ENCODE measurements at regions not wholly inside any gene's neighbourhood (a gene's known extent, or its start where the extent isn't known, plus 50 kb on each side); places are given as distances from the start of the nearest gene placed in this dataset.

DNA sequence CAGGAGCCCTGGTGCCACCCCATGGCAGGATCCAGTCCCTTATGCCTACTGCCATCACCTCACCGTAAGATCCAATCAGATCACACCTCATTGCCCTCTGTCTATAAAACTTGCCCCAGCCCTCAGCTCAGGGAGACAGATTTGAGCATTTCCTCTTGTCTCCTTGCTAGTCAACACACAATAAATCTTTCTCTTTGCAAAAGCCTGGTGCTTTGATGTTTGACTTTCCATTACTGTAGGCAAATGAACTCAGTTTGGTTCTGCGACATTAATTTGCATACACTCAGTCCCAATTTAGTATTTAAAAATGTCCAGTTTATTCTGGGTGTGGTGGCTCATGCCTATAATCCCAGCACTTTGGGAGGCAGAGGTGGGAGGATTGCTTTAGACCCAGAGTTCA, 188.4 kb downstream of the AEBP2 start:
- no peak for DNase-seq

DNA sequence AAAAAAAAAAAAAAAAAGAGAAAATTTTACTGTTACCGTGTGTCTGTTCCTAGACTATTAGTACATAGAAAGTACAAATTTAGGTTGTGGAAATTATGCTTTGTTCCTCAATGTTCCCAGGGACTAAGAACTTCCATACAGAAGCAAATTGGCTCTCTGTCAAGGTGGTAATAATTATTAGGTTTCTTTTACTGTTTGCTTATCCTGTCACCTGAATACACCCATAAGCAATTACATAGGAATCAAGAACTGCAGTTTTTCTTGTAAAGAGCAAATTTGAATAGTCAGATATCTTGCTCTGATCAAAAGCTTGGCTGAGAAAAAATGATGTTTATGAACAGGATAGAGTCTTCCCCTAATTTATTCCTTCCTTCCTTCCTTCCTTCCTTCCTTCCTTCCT, 191.2 kb downstream of the AEBP2 start:
- no peak for DNase-seq

DNA sequence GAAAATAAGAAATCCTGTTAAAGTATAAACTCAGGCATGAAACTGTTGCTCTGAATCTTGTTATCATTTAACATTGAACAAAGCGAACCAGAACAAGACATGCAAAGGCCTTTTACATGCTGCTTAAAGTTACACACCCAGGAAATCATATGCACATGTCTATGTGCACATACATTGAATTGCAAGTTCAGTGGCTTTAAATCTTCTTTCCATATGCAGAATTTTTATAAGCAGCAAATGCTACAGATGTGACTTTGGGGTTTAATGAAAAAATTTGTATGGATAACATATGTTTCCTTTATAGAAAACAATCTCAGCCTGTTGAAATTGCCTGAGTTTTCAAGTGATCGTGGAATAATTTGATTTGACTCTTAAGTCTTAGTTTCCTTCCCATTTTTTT, 193.9 kb downstream of the AEBP2 start:
- DNase-seq = no peak

DNA sequence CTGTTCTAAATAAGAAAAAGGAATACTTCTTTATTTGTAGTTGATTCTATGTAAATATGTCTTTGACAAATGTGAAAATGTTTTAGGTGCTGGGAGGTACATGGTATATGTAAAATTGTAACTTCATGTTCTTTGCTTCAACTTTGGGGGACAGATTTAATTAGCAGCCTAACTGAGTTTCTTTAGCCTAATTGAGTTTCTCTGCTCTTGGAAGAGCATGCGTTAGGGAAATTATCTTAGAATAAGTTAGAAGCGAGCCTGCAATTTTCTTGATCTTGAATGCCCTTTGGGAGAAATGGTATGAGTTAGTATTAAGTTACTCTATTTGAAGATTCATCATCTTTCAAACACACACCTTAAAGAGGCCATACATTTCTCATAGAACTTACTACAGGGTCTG, 194.3 kb downstream of the AEBP2 start:
- no peak for DNase-seq

DNA sequence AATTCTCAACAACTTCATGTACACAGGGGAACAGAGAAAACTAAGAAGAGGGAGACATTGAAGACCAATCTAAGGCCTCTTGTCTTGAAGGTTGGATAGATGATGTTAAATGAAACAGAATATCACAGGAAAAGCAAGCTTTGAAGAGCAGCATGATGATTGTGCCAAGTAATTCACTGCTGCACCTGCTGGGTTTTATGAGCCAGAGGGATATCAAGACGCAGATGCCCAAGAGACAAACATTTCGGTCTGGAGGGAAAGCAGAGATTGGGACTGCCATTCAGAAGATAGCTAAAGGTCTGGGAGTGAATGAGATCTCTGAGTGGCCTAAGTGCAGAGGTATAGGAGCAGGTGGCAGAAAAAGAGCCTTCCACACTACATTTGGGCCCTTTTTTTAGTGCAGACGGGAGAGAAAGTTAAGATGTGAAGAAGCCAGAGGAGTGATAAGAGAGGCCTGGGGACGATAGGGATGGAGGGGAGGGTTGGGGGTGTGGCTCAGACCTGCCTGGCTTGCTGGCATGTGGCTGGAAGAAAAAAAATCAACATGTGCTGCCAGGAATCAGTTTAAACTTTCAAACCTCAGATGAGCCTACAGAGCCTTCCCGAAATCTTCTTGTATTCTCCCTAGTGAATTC, 200.6 kb downstream of the AEBP2 start:
- no peak for DNase-seq

DNA sequence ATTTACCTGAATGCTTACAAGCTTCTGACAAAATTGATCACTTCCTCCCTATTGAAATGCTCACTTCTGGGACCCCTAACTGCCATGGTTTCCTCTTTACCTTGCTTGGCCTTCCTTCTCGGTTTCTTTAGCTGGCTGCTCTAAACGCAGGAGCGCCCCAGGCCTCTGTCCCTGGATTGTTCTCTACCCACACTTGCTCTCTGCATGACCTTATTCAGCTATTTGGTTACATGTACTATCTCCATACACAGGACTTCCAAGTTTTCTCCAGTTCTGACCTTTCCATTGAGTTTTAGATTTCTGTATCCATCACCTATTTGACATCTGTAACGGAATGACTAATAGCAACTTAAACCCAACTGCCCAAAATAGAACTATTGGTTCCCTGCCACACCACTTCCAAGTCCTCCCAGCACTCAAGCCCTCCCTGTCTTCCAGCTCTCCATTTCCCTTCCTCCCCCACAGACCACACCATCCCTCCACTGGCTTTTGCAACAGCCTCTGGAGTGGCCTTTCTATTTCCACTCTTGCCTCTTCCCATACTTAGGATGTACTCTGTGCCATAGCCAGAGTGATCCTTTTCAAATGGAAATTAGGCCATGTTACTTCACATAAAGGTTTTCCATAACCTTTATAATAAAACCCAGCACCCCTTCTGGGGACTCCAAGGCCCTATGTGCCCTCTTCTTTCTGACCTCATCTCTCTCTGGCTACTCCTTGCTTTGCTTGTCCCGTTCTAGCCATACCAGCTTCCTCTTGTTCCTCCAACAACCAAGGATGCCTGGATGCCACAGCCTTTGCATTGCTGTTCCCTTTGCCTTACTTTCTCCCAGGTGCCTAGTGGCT, 202.2 kb downstream of the AEBP2 start:
- DNase-seq = peak; percentile 37

DNA sequence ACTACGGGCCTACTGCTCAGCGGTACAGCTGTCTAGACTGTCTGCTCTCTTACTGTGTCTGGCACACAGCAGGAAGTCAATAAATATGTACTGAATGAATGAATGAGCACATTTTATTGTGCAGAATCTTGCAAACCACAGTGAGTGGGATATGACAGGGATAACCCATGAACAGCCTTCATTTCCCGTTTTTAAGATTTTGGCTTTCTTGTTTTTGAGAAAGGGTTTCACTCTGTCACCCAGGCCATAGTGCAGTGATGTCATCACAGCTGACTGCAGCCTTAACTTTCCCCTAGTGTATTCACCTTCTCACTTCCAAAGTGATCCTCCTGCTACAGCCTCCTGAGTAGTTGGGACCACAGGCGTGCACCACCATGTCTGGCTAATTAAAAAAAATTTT, 203.1 kb downstream of the AEBP2 start:
- DNase-seq = no peak

DNA sequence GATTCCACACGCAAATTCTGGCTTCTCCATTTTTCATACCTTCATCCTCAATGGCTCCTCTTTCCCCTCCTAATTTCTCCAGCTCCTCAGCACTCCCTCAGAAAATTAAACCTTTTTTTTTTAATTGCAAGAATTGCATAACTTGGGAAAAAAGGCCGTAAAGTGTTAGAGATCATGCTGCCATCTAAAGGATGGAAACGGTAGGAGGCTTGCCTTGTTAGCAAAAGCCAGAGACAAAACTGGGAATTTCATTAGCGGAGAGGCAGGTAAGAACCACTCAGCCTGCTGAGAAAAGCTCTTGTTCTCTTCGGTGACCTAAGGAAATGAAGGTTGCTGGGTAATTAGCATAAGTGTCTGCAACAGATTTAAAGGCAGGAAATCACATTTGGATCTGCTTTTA, 204.3 kb downstream of the AEBP2 start:
- DNase-seq = peak; percentile 66

DNA sequence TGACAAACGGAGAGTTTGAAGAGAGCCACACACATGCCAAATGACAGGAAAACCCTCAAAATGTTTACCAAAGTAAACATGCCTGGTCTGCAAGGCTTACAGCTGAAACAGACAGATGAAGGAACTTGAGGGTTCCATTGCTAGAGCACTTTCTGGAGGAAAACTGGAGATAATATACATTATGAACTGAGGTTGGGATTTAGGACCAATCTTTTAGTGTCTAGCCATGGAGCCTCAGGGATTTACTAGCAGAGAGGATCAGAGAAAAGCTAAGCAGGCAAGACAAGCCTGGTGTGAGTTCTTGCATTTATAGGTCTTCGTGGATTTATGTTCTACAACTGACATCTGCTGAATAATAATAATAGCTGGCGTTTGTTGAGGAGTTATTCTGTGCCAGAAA, 205.3 kb downstream of the AEBP2 start:
- DNase-seq = no peak

DNA sequence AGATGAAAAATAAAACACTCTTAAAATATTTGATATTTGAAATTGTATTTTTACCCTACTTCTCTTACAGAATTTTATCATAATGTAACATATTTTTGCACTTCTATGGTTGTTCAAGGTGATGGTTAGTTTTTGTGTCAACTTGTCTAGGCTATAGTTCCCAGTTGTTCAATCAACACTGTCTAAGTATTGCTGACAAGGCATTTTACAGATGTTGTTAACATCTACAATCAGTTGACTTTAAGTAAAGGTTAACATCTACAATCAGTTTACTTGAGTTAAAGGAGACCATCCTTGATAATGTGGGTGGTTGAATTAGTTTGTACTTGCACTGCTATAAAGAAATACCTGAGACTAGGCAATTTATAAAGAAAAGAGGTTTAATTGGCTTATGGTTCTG, 206.5 kb downstream of the AEBP2 start:
- no peak for DNase-seq

DNA sequence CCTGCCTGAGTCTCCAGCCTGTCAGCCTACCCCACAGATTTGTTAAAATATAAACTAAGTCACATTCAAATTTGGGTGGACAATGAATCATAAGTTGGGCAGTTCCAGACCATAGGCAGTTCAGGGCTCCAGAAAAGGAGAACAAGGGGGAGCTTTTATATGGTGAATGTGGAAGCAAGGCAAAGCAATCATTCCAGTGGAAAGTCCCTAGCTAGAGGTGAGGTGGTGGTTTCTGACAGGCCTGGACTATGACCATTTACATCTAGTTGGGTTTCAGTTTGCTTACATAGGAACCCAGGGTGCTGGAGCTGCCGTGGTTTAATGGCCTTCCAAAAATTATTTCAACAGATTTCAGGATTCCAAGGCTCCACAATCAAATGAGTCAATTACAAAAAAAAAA, 207.3 kb downstream of the AEBP2 start:
- DNase-seq = no peak

DNA sequence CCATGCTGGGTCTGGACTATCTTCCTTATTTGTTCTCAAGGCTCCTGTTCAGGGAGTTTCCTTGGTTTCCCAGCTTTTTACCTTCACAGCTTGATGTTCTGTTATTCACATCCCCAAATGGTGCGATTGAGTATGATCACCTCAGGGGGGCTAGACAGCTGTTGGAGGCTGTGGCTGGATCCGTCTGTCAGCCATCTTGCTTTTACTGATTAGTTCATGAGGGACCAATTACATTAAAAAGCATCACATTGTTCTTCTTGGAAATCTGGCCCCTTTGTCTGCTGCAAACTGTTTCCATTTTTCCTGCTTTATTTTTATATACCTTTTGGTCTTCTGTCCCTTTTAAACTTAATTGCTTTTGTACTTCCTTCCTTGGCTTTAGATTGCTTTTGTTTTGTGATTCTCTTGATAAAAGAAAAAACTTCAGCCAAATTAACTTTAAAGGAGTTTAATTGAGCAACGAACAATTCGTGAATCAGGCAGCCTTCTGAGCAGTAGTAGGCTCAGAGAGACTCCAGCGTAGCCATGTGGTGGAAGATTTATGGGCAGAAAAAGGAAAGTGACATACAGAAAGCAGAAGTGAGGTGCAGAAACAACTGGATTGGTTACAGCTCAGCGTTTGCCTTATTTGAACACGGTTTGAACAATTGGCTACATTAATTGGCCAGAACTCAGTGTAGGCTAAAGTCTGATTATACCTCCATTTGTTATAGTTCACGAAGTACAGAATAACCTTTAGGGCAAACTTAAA, 208.7 kb downstream of the AEBP2 start:
- DNase-seq = peak; percentile 40

DNA sequence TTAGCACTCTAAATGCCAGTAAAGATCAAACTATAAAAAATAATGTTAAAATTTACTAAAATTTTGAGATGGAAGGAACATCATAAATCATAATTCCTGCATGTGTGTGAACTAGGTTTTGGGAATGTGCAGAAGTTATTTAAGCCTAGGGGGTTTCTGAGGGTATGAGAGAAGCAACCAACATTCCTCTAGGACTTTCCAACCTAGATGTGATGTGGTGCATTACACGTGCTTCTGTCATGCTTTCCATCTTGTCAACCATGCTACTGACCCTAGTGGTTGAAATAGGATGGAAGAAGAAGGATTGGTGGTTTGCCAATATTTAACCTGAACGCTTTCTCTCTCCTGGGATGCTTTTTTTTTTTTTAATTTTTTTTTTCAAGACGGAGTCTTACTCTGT, 209.3 kb downstream of the AEBP2 start:
- DNase-seq = no peak

DNA sequence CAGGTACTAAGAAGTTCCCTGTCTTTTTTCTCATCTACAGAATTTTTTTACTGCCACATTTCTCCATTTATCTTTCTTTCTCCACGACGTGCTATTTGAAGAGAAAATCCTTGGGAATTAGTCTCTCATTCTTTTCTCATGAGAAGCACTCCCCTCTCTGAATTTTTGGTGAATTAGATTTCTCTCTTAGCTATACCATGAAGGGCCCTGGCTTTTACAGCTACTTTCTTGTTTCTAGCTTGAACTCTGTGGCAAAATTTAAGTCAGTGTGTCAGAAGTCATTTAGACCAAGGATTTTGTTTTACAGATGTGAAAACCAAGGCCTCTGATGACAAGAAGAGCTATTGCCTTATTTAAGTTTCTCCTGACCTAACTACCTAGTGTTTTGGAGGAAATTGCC, 213.1 kb downstream of the AEBP2 start:
- DNase-seq = peak; percentile 29

DNA sequence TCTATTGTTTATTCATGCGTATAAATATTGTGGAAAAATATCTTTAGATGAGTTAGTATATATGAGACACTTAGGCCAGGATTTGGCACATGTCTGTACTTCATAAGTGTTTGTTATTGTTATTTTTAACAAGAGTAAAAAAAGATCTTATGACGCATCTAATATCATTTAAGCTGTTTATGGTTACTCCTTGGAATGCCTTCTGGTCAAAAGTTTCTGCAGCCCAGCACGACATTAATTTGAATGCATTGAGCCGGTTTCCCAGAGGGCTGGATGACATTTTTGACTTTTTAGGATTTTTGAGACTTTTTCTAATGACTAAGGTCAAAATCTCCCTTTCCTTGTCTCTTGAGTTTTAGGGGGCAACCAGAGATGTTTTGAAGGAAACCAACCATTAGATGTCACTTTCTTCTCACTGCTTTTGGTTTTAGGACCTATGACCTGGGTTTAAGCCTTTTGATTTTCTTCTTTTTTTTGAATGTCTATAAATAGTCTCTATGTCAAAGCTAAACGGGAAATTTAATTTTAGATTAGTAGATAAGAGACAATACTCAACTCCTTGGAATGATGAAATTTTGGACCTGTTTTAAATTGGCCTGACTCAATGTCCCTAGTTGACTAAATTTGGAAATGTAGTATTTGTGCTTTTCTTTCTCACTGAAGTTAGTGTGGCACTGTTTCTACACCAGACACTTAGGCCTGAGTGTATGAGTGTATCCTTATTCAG, 215.5 kb downstream of the AEBP2 start:
- DNase-seq = peak; percentile 33

DNA sequence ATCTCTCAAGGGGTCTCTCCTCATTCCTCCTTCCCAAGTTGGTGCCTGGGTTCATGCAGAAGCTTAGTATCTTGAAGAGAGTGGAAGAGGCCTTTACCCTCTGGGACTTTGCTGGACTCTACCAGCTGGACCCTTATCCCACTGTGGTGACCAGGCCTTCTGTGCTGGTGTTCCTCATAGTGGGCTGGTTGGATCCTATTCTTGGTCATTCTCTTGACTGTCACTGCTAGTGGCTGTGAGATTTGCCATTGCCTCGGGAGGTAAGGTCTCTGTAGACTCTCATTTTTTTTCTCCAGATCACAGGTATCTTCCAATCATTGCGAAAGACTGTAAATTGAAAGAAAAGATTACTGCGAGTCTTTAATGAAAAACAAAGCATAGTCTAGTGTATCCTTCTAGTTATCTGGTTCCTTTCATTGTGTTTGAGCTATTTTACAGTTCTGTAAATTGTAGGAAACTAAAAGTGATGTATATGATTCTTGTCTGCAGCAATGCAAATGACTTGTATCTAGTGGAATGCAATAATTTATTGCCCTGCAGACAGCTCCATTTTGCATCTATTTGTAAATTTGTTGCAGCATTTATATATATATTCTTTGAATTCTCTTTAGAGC, 217.9 kb downstream of the AEBP2 start:
- DNase-seq = peak; percentile 69

DNA sequence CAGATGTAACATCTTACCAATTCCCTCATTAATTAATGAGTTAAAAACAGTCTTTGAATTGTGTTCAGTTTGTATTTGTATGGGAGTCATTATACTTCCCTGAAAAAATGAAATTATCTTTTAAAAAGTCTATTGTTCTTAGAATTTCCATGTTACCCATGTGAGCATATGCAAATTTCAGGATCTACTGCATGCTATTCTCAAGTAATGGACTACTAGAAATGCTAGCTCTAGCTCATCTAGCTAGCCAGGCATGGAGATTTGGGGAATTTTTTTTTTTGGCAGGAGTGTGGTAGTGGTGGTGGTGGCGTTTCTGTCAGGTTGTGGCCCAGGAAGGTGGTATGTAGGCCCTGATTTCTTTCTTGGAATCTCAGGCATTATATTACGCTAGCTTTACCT, 218.4 kb downstream of the AEBP2 start:
- no peak for DNase-seq

DNA sequence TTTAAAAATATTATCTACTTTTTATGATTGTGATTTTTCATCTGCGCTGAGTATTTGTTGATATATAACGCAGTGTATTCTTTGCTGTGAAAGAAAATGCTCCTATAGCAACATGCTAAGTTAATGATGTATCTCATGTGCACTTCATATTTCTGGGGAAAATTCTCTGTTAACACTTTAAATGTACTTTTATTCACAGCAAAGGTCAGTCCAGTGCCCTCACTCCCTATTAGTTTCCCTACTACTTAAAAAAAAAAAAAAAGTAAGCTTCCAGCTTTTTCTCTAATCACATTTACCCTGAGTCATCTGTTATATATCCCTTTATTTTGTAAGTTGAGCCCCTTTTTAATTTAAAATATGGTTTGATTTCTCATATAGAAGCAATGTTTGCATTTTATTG, 219.8 kb downstream of the AEBP2 start:
- DNase-seq = no peak

DNA sequence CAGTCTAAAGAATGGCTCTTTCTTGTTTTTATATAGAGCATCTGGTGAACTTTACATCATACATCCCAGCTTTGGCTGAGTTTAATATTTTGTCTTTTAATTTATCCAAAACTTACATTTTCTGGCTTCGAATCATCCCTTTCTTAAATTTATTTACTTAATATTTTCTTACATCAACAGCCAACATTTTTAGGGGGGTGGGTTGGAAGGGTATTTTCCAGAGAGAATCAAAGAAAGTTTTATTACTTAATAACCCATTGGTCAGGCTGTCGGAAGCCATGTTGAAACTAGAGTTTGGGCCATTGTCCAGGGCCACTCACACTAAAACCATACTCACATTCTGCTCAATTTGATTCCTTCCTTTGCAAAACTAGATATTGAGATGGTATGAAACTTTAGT, 220.2 kb downstream of the AEBP2 start:
- no peak for DNase-seq

DNA sequence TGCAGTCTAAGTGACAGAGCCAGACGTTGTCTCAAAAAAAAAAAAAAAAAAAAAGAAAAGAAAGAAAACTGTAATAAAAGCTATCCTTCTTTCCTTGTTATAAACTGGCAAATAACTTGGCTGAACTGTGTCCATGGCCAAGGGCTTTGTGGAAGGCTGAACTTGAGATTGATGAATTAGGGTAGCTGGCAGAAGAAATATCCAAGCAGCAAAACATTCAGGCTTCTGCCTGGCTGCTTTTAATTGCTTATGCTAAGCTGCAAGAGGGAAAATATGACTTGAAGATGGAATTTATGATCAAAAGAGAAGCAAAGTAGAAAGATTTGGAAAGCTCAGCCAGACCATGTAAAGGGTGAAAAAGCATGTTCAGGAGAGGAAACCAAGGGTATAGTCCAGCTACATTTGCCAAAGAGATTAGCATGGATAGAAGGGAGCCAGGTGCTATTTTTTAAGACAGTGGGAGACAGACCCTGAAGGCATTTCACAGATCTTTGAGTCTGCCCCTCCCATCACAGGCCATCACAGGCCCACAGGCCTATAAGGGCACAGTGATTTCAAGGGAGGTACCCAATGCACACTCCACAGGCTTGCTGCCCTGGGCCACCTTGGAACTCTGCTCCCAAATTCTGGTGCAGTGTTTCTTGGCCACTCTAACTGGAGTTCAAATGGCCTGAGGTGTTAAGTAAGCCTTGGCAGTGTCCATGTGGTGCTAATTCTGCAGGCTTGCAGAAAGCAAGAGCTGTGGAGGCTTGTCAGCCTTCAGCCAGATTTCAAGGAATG, 226.0 kb downstream of the AEBP2 start:
- DNase-seq = no peak

DNA sequence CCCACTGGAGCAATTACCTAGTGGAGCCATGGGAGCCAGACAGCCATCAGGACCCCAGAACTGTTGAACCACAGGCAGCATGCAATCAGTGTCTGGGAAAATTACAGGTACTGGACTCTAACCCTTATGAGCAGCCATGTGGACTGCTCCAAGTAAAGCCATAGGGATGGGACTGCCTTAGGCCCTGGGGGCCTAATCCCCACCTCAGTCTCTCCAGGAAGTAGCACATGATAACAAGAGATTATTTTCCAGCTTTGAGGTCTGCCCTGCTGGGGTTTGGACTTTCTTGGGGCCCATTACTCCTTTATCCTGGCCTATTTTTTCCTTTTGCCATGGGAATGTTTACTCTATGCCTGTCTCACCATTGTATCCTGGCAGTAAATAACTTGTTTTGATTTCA, 226.8 kb downstream of the AEBP2 start:
- no peak for DNase-seq

DNA sequence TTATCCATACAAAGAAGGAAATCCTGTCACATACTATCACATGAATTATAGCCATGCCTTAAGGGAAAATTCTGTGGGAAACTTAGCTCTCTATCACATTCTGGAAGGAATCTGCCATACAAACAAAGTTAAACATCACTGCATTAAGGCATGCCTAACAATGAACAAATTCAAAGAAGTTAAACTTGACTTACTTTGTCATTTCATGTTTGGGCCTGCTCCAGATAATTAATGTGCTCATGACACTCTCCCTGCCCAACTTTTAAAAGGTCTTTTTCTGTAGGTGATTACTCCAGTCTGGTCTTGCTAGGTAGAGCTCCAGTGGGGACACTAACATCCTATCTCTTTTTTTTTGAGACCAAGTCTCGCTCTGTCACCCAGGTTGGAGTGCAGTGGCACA, 230.5 kb downstream of the AEBP2 start:
- no peak for DNase-seq

All from fibroblast of skin of right quadriceps (primary cell).